Nephron (organoid): ENCODE measurements at regions not wholly inside any gene's neighbourhood (a gene's known extent, or its start where the extent isn't known, plus 50 kb on each side); places are given as distances from the start of the nearest gene placed in this dataset.

Experiments used
- H3K27ac Mint-ChIP-seq, 3 experiments: 2 replicates each; pipeline ENCODE4 v1.8.0; 2020; ENCODE audit warnings: mixed read lengths in 3 of 3, mild to moderate bottlenecking in 2 of 3, moderate library complexity in 1 of 3
- H3K27me3 Mint-ChIP-seq: 2 replicates; pipeline ENCODE4 v1.8.0; 2021; ENCODE audit warnings: low read depth, mild to moderate bottlenecking, moderate library complexity, mixed read lengths
- H3K36me3 Mint-ChIP-seq: 2 replicates; pipeline ENCODE4 v1.8.0; 2020; ENCODE audit warnings: low read depth, mixed read lengths
- H3K4me1 Mint-ChIP-seq: 2 replicates; pipeline ENCODE4 v1.8.0; 2020; ENCODE audit warnings: mixed read lengths
- H3K4me3 Mint-ChIP-seq, 3 experiments: 2 replicates each; pipeline ENCODE4 v1.8.0; 2020; ENCODE audit warnings: mild to moderate bottlenecking in 3 of 3, mixed read lengths in 3 of 3, moderate library complexity in 2 of 3
- H3K9me3 Mint-ChIP-seq: 2 replicates; pipeline ENCODE4 v1.8.0; 2020; ENCODE audit warnings: mixed read lengths
- TF ChIP-seq, protein P1 (sequence below), 3 experiments: fragments of 200-600 bp; sonication (generic); IDR thresholded peaks; one replicate each; pipeline ENCODE4 v1.5.0; 2021; ENCODE audit warnings: antibody characterized with exemption in 3 of 3; ENCODE audit not compliant: unreplicated experiment in 3 of 3

DNA sequence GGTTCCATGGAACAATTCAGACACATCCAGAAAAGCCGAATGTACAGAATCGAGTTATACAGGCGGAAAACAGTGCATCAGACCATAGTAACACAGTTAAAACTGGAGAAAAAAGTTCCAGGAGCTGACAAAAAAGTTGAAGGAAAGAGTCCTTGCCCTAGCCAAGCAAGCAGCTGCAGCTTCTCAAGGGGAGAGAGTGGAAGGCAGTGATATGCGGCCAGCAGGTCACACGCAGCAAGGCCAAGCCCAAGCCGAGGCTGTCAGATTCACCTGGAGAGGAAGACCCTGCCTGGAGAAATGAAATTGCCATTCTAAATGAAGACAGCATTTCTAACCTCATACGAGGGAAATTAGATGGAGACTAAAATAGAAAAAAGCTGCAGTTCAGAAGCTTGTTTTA lies 55.8 kb downstream of the RGS12 start:
- peak overlapping the region in 1 of 3 experiments; percentile 5 for H3K27ac Mint-ChIP-seq
- peaks cover 24% of the 10 kb centered on the region for H3K4me1 Mint-ChIP-seq
- H3K9me3 Mint-ChIP-seq, result peaks cover 5% of the 10 kb centered on the region
- no peak overlapping the region for H3K4me3 Mint-ChIP-seq
- no peaks in the 10 kb centered on the region for H3K27me3 Mint-ChIP-seq
- peaks cover 26% of the 10 kb centered on the region for H3K36me3 Mint-ChIP-seq
- TF ChIP-seq, protein P1, sequence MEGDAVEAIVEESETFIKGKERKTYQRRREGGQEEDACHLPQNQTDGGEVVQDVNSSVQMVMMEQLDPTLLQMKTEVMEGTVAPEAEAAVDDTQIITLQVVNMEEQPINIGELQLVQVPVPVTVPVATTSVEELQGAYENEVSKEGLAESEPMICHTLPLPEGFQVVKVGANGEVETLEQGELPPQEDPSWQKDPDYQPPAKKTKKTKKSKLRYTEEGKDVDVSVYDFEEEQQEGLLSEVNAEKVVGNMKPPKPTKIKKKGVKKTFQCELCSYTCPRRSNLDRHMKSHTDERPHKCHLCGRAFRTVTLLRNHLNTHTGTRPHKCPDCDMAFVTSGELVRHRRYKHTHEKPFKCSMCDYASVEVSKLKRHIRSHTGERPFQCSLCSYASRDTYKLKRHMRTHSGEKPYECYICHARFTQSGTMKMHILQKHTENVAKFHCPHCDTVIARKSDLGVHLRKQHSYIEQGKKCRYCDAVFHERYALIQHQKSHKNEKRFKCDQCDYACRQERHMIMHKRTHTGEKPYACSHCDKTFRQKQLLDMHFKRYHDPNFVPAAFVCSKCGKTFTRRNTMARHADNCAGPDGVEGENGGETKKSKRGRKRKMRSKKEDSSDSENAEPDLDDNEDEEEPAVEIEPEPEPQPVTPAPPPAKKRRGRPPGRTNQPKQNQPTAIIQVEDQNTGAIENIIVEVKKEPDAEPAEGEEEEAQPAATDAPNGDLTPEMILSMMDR (IDR thresholded peaks at IDR 0.05; ENCODE audit: unreplicated experiment in 3 of 3), result no peak

DNA sequence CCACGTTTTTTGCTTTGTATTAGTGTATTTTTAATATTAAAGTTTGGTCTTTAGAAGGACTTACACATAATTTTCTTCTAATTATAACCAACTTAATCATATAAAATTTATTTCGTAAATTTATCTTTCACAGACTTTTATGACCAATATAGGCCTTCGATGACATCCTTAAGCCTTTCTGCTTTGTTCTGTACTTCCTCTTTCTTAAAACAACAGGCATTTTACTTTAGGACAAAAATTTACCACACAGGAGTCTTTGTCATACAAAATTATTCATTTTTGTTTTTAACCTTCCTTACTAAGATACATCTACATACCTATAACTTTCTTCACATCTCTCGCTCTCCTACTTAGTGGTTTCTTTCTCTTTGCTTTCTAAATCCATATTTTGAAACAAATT lies 56.3 kb downstream of the RGS12 start:
- H3K36me3 Mint-ChIP-seq, result peaks cover 23% of the 10 kb centered on the region
- peaks cover 21% of the 10 kb centered on the region for H3K4me1 Mint-ChIP-seq
- no peak overlapping the region for H3K27ac Mint-ChIP-seq
- peaks cover 5% of the 10 kb centered on the region for H3K9me3 Mint-ChIP-seq
- no peaks in the 10 kb centered on the region for H3K27me3 Mint-ChIP-seq
- TF ChIP-seq, protein P1 (IDR thresholded peaks at IDR 0.05; ENCODE audit: unreplicated experiment in 3 of 3), result no peak
- H3K4me3 Mint-ChIP-seq, result no peak overlapping the region

DNA sequence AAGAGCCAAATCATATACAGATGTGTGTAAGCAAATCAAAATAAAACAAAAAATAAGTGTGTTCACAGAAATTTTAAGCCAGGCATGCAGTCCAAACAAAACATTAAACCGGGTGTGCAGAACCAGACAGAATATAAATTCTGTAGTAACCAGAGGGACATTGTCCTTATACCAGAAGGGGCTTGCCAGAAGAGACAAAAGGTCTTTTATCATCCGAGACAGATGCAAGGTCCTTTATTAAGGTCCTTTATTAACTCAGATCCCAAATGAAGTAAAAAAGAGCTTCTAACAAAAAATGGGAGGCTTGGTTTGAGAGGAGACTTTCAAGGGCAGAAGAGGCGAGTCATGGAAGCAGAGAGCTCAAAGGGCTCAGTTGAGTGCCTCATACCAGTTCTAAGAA lies 59.2 kb downstream of the RGS12 start:
- H3K27me3 Mint-ChIP-seq, result no peaks in the 10 kb centered on the region
- no peak overlapping the region for H3K4me3 Mint-ChIP-seq
- TF ChIP-seq, protein P1 (IDR thresholded peaks at IDR 0.05; ENCODE audit: unreplicated experiment in 3 of 3), result no peak
- H3K27ac Mint-ChIP-seq, result peak overlapping the region in 1 of 3 experiments; percentile 50
- peaks cover 14% of the 10 kb centered on the region for H3K4me1 Mint-ChIP-seq
- H3K36me3 Mint-ChIP-seq, result peaks cover 51% of the 10 kb centered on the region
- H3K9me3 Mint-ChIP-seq, result peaks cover 19% of the 10 kb centered on the region

DNA sequence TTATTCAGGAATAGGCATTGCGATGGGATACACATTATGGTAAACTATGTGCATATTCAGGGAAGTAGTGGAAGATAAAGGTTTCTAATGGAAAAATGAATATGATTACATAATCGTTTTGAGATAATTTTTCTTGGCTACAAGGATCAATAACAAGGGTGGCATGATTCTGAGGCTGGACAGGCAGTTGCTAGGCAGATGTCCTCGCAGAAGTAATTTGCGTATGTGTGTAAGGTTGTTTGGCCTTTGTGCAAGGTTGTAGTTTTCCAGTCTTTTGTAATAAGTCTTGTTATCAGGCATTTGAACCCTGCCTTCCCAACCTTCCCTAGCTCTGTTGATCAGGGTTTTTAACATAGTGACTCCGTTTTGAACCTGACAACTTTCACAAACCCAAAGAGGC lies 59.7 kb downstream of the RGS12 start:
- no peaks in the 10 kb centered on the region for H3K27me3 Mint-ChIP-seq
- H3K4me1 Mint-ChIP-seq, result peaks cover 14% of the 10 kb centered on the region
- peaks cover 56% of the 10 kb centered on the region for H3K36me3 Mint-ChIP-seq
- H3K4me3 Mint-ChIP-seq, result no peak overlapping the region
- TF ChIP-seq, protein P1 (IDR thresholded peaks at IDR 0.05; ENCODE audit: unreplicated experiment in 3 of 3), result no peak
- H3K9me3 Mint-ChIP-seq, result peaks cover 24% of the 10 kb centered on the region
- no peak overlapping the region for H3K27ac Mint-ChIP-seq

DNA sequence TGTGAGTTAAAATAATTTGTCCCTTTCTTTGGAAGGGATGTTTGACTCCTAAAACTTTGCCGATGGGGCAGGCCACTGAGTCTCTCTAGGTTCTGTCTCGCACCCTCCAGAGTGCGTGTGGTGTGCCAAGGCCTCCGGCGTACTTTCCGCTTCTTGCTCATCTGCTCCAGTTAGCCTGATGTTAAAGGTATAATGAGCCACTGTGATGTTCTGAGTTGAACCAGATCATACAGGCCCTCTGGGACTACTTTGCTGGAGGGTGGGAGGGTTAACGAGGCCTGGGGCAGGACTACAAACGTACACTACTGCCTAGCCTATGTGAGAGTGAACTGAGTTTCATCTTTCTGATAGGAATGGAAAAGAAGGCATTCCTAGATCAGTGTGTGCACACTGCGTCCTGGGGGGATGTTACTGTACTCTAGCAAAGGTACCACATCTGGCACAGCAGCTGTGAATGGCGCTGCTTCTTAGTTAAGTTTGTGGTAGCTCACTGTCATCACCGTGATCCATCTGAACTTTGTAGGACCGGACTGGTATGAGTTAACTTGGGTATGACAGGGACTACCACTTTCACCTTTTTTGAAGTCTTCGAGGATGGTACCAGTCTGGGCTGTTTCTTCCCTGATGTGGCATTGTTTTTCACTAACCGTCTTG lies 60.2 kb downstream of the RGS12 start:
- H3K4me3 Mint-ChIP-seq, result no peak overlapping the region
- peaks cover 62% of the 10 kb centered on the region for H3K36me3 Mint-ChIP-seq
- H3K9me3 Mint-ChIP-seq, result peaks cover 27% of the 10 kb centered on the region
- no peaks in the 10 kb centered on the region for H3K27me3 Mint-ChIP-seq
- TF ChIP-seq, protein P1 (IDR thresholded peaks at IDR 0.05; ENCODE audit: unreplicated experiment in 3 of 3), result no peak
- H3K27ac Mint-ChIP-seq, result no peak overlapping the region
- H3K4me1 Mint-ChIP-seq, result peaks cover 14% of the 10 kb centered on the region
